ENCODE measurements at regions not wholly inside any gene's neighbourhood (a gene's known extent, or its start where the extent isn't known, plus 50 kb on each side); places are given as distances from the start of the nearest gene placed in this dataset.

- TF ChIP-seq POLR2AphosphoS5 (IDR thresholded peaks at IDR 0.05) = no peak
- TF ChIP-seq CTCF (IDR thresholded peaks at IDR 0.05) = no peak
These were observed 65.6 kb upstream of the TNR start for GRCh38 chr1:175808999-175809398.

All from gastroesophageal sphincter (tissue), 3 donors.